ENCODE measurements at regions not wholly inside any gene's neighbourhood (a gene's known extent, or its start where the extent isn't known, plus 50 kb on each side); places are given as distances from the start of the nearest gene placed in this dataset.

DNA sequence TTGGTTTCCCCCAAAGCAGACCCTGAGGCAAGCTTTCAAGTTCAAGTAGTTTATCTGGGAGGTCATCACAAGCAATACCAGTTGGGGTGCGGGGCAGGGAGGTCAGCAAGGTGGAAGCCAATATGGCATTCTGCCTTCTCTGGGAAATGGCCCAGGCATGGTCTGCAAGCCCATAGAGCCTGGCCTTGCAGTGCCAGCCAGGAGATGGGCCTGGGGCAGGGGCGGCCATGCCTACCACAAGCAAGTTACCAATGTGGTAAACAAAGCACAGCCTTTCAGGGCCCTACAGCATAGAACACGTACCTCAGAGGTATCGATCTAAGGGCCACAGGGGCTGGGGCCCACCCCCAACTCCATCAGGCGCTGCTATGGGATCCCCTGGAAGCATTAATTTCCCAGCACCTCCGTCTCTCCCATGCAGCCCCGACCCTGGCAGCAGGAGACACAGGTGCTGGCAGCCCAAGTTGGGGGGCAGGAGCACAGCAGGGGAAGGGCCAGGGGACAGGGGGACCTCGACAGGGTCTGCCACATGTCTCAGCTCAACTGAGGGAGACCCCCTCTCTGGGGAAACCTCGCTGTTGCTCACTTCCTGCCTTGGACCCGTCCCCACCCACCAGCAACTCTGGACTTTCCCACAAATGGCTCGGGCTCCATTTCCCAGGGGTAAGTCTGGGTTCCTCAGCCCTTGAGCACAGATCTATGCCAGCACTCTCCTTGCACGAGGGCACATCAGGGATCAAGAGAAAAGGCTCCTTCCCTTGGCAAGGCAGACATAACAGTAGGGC is 369.0 kb downstream of the PREX1 start:
- Histone ChIP-seq H3K27me3 (ENCODE audit: insufficient read depth, low read length, poor library complexity) (peaks cover 8% of the 10 kb centered on the region), H3K36me3 (ENCODE audit: insufficient read depth, low read length) (no peaks in the 10 kb centered on the region), H3K9ac (ENCODE audit: low read depth, low read length) (no peak overlapping the region), H4K20me1 (ENCODE audit: insufficient read depth, low read length) (peaks cover 2% of the 10 kb centered on the region; the same call in 1 of the 2 replicates), H3K79me2 (ENCODE audit: insufficient read depth, low read length) (no peaks in the 10 kb centered on the region), H3K27ac (ENCODE audit: low read length) (no peak overlapping the region), H3K4me1 (ENCODE audit: insufficient read depth, low read length) (no peaks in the 10 kb centered on the region), H3K4me3 (ENCODE audit: low read depth in 1 of 2, low read length in 2 of 2) (no peak overlapping the region), H3K4me2 (ENCODE audit: insufficient read depth, low read length) (no peak overlapping the region), H3K9me3 (ENCODE audit: insufficient read depth, low read length, severe bottlenecking) (no peaks in the 10 kb centered on the region), H2AFZ (ENCODE audit: low read depth, low read length) (no peak overlapping the region)
- DNase-seq = no peak
- no peak for ATAC-seq (ENCODE audit: insufficient read depth, low read depth)
- TF ChIP-seq, protein P1, sequence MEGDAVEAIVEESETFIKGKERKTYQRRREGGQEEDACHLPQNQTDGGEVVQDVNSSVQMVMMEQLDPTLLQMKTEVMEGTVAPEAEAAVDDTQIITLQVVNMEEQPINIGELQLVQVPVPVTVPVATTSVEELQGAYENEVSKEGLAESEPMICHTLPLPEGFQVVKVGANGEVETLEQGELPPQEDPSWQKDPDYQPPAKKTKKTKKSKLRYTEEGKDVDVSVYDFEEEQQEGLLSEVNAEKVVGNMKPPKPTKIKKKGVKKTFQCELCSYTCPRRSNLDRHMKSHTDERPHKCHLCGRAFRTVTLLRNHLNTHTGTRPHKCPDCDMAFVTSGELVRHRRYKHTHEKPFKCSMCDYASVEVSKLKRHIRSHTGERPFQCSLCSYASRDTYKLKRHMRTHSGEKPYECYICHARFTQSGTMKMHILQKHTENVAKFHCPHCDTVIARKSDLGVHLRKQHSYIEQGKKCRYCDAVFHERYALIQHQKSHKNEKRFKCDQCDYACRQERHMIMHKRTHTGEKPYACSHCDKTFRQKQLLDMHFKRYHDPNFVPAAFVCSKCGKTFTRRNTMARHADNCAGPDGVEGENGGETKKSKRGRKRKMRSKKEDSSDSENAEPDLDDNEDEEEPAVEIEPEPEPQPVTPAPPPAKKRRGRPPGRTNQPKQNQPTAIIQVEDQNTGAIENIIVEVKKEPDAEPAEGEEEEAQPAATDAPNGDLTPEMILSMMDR (IDR thresholded peaks at IDR 0.05; ENCODE audit: borderline replicate concordance, extremely low read depth, low read length, poor library complexity, severe bottlenecking) = no peak
- no peak for TF ChIP-seq EZH2 (IDR thresholded peaks at IDR 0.05; ENCODE audit: borderline replicate concordance, low read depth, low read length, severe bottlenecking)

DNA sequence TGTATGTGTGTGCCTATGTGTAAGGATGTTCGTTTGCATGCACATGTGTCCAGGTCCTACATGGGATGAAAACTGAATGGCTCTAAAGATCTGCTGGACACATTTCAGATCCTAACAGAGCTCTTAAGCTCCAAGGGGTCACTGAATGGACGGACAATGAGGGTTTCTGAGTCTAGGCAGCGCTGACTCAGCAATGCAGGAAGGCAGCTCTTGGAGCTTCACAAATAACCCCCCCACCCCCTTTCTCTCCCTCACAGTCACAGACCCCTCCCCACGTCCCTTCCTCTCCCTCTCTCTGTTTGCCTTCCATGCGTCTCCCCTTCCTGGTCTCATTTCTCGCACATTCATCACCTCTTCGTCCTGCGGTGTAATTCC is 369.8 kb downstream of the PREX1 start:
- Histone ChIP-seq H3K79me2 (ENCODE audit: insufficient read depth, low read length) (no peaks in the 10 kb centered on the region), H3K9ac (ENCODE audit: low read depth, low read length) (no peak overlapping the region), H3K4me2 (ENCODE audit: insufficient read depth, low read length) (no peak overlapping the region), H3K4me1 (ENCODE audit: insufficient read depth, low read length) (no peaks in the 10 kb centered on the region), H3K9me3 (ENCODE audit: insufficient read depth, low read length, severe bottlenecking) (no peaks in the 10 kb centered on the region), H3K27ac (ENCODE audit: low read length) (no peak overlapping the region), H3K27me3 (ENCODE audit: insufficient read depth, low read length, poor library complexity) (peaks cover 8% of the 10 kb centered on the region), H3K4me3 (ENCODE audit: low read depth in 1 of 2, low read length in 2 of 2) (no peak overlapping the region), H4K20me1 (ENCODE audit: insufficient read depth, low read length) (peaks cover 2% of the 10 kb centered on the region; the same call in 1 of the 2 replicates), H2AFZ (ENCODE audit: low read depth, low read length) (no peak overlapping the region), H3K36me3 (ENCODE audit: insufficient read depth, low read length) (no peaks in the 10 kb centered on the region)
- ATAC-seq (ENCODE audit: insufficient read depth, low read depth) = no peak
- DNase-seq = no peak
- TF ChIP-seq, protein P1 (IDR thresholded peaks at IDR 0.05; ENCODE audit: borderline replicate concordance, extremely low read depth, low read length, poor library complexity, severe bottlenecking) = no peak
- TF ChIP-seq EZH2 (IDR thresholded peaks at IDR 0.05; ENCODE audit: borderline replicate concordance, low read depth, low read length, severe bottlenecking) = no peak

DNA sequence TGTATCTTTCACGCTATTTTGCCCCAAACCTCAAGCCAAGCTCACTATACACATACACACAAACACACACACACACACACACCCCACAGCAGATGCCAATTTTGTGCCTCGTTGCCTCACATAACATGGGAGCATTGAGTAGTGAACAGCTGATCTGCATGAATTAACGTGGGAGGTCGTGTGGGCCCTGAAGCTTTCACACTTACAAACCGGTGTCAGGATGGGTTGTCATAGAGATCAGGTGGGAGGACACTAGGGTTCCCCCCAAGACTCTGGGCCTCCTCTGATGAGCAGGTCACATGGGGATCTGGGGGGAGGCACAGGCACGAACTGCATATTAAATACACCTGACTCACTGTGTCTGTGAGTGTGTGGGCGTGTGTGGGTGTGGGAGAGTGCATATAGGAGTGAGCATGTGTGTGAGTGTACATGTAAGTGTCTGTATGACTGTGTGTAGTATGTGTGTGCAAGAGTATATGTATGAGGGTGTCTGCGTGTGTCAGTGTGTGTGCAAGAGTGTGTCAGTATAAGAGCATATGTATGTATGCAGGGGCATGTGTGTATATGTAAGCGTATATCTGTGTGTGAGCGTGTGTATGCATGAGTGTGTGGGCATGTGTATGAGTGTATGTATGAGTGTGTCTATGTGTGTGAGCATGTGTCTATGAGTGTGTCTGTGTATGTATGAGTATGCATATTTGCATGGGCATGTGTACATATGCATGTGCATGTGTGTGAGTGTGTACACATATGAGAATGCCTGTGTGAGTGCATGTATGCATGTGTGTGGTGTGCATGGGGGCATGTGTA is 370.4 kb downstream of the PREX1 start:
- H3K4me2 ChIP-seq (ENCODE audit: insufficient read depth, low read length) = no peak overlapping the region
- H2AFZ ChIP-seq (ENCODE audit: low read depth, low read length) = no peak overlapping the region

More for the DNA sequence above, 370.4 kb downstream of the PREX1 start:
- no peaks in the 10 kb centered on the region for H3K9me3 ChIP-seq (ENCODE audit: insufficient read depth, low read length, severe bottlenecking)
- peaks cover 8% of the 10 kb centered on the region for H3K27me3 ChIP-seq (ENCODE audit: insufficient read depth, low read length, poor library complexity)
- no peaks in the 10 kb centered on the region for H3K4me1 ChIP-seq (ENCODE audit: insufficient read depth, low read length)
- TF ChIP-seq EZH2 (IDR thresholded peaks at IDR 0.05; ENCODE audit: borderline replicate concordance, low read depth, low read length, severe bottlenecking) = no peak
- TF ChIP-seq, protein P1 (IDR thresholded peaks at IDR 0.05; ENCODE audit: borderline replicate concordance, extremely low read depth, low read length, poor library complexity, severe bottlenecking) = no peak
- H3K27ac ChIP-seq (ENCODE audit: low read length) = no peak overlapping the region
- H3K4me3 ChIP-seq (ENCODE audit: low read depth in 1 of 2, low read length in 2 of 2) = no peak overlapping the region
- H3K79me2 ChIP-seq (ENCODE audit: insufficient read depth, low read length) = no peaks in the 10 kb centered on the region
- H3K36me3 ChIP-seq (ENCODE audit: insufficient read depth, low read length) = no peaks in the 10 kb centered on the region
- DNase-seq (no peak), ATAC-seq (ENCODE audit: insufficient read depth, low read depth) (no peak)
- peaks cover 2% of the 10 kb centered on the region; the same call in 1 of the 2 replicates for H4K20me1 ChIP-seq (ENCODE audit: insufficient read depth, low read length)
- H3K9ac ChIP-seq (ENCODE audit: low read depth, low read length) = no peak overlapping the region
